Activated naive CD8-positive, alpha-beta T cell treated with anti-CD3 and anti-CD28 coated beads, Interleukin-2, amount 50 U/mL, for 24 hours (primary cell): ENCODE measurements at regions not wholly inside any gene's neighbourhood (a gene's known extent, or its start where the extent isn't known, plus 50 kb on each side); places are given as distances from the start of the nearest gene placed in this dataset.

Experiments used
- ATAC-seq: fragments of 150-1000 bp; cut with Tn5 transposase; one replicate; pipeline ENCODE4 v1.10.0; 2021
- DNase-seq: peaks from one replicate; pipeline ENCODE4 v3.0.0; 2021
- H3K27ac Mint-ChIP-seq: one replicate; pipeline ENCODE4 v1.8.0; 2021; ENCODE audit warnings: mild to moderate bottlenecking, mixed read lengths
- H3K27me3 Mint-ChIP-seq: one replicate; pipeline ENCODE4 v1.8.0; 2021; ENCODE audit warnings: mixed read lengths
- H3K36me3 Mint-ChIP-seq: one replicate; pipeline ENCODE4 v1.8.0; 2021; ENCODE audit warnings: low read depth, mixed read lengths
- H3K4me1 Mint-ChIP-seq: one replicate; pipeline ENCODE4 v1.8.0; 2021; ENCODE audit warnings: mixed read lengths
- H3K4me3 Mint-ChIP-seq: one replicate; pipeline ENCODE4 v1.8.0; 2021; ENCODE audit warnings: mild to moderate bottlenecking, moderate library complexity, mixed read lengths
- H3K9me3 Mint-ChIP-seq: one replicate; pipeline ENCODE4 v1.8.0; 2021; ENCODE audit warnings: mixed read lengths

- Mint-ChIP-seq H3K27me3 (peaks cover 5% of the 10 kb centered on the region), H3K9me3 (no peaks in the 10 kb centered on the region), H3K36me3 (no peaks in the 10 kb centered on the region), H3K4me3 (no peak overlapping the region), H3K4me1 (peaks cover 2% of the 10 kb centered on the region), H3K27ac (no peak overlapping the region)
- ATAC-seq, result no peak
- DNase-seq, result no peak
Observed at GRCh38 chr2:199602896-199603717, 145.4 kb upstream of the SATB2 start.

GRCh38 chr2:199602271-199602895 is 144.6 kb upstream of the SATB2 start:
- DNase-seq (no peak), ATAC-seq (no peak)
- peaks cover 6% of the 10 kb centered on the region for H3K27me3 Mint-ChIP-seq
- no peak overlapping the region for H3K4me3 Mint-ChIP-seq
- H3K4me1 Mint-ChIP-seq, result peaks cover 2% of the 10 kb centered on the region
- H3K27ac Mint-ChIP-seq, result no peak overlapping the region
- H3K36me3 Mint-ChIP-seq, result no peaks in the 10 kb centered on the region
- no peaks in the 10 kb centered on the region for H3K9me3 Mint-ChIP-seq

DNA sequence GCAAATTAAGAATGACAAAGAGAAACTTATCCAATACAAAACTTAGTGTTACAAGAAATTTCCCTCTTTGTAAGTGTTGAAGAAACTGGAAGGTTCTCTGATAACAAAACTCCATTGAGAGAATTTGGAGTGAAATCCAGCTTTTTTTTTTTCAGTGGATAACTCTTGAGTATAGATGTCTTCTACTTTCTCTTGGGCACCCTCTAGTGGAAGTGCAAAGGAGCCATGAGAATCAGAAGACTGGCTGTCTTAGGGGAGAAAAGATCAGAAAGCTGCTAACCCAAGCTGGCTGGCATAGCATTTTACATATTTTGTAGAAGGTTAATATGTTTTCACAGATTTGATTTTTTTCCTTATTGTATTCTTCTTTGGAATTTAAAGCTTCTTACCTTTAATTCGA is 138.8 kb upstream of the SATB2 start:
- Mint-ChIP-seq H3K4me1 (no peaks in the 10 kb centered on the region), H3K4me3 (no peak overlapping the region), H3K9me3 (no peaks in the 10 kb centered on the region)

GRCh38 chr2:199594443-199594842 is 136.7 kb upstream of the SATB2 start:
- no peaks in the 10 kb centered on the region for H3K36me3 Mint-ChIP-seq
- DNase-seq (no peak), ATAC-seq (peak; percentile 24)
- peaks cover 4% of the 10 kb centered on the region for H3K27me3 Mint-ChIP-seq
- no peaks in the 10 kb centered on the region for H3K4me1 Mint-ChIP-seq
- H3K9me3 Mint-ChIP-seq, result no peaks in the 10 kb centered on the region
- H3K4me3 Mint-ChIP-seq, result no peak overlapping the region
- no peak overlapping the region for H3K27ac Mint-ChIP-seq

More for the DNA sequence above, 138.8 kb upstream of the SATB2 start:
- ATAC-seq (no peak), DNase-seq (no peak)
- Mint-ChIP-seq H3K36me3 (no peaks in the 10 kb centered on the region), H3K27ac (no peak overlapping the region), H3K27me3 (peaks cover 4% of the 10 kb centered on the region)

DNA sequence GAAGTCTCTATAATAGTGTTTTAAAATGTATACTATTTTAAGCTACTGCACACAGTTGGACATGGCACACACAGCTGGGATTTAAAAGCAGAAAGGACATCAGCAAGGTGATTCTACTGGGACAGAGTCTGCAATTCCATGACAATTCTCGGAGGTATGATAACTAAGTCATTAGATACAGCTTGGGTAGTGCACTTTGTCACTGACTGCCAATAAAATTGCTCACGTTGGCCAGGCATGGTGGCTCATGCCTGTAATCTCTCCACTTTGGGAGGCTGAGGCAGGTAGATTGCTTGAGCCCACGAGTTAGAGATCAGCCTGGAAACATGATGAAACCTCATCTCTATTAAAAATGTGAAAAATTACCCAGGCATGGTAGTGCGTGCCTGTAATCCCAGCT is 134.1 kb upstream of the SATB2 start:
- no peaks in the 10 kb centered on the region for H3K27me3 Mint-ChIP-seq
- no peak overlapping the region for H3K27ac Mint-ChIP-seq
- H3K4me3 Mint-ChIP-seq, result no peak overlapping the region
- H3K4me1 Mint-ChIP-seq, result no peaks in the 10 kb centered on the region
- no peak for ATAC-seq
- no peaks in the 10 kb centered on the region for H3K9me3 Mint-ChIP-seq
- DNase-seq, result no peak
- no peaks in the 10 kb centered on the region for H3K36me3 Mint-ChIP-seq

DNA sequence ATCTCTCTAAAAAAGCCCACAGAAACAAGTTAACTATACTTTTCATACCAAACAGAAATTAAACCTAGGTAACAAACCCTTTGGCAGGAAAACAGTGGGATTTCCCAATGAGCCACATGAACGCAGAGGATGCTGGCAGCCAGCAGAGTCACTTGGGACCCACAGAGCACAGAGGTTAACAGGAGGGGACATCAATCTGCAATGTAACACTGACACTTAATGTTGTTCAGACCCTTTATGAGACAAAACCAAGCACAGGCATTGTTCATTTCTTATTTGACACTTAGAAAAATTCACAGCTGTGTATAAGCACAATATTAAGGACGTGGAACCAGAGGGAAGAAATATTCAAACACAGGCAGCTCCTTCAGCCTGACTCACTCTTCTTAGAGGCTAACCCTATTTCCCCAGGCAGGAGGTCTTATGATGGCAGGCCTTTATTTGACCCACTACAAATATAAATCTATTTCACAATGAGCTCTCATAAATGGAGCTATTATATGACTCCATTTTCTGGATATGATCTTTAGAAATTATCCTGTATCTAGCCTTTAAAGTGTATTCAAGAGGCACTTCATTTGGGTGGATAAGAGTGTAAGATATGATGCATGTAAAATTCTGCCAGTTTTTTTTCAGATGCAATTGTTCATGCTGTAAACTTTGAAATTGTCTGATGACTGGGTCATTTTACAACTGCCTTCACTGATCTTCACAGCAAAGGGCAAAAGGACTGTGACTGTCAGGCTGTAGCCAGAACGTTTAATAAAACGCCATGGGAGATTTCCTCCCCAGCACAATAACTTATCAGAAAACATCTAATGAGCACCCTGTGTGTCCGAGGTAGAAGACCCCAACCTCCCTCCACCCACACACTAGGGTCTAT is 132.8 kb upstream of the SATB2 start:
- no peaks in the 10 kb centered on the region for H3K9me3 Mint-ChIP-seq
- H3K4me3 Mint-ChIP-seq, result no peak overlapping the region
- no peak for ATAC-seq
- no peak overlapping the region for H3K27ac Mint-ChIP-seq
- H3K4me1 Mint-ChIP-seq, result no peaks in the 10 kb centered on the region
- DNase-seq, result no peak
- no peaks in the 10 kb centered on the region for H3K36me3 Mint-ChIP-seq
- H3K27me3 Mint-ChIP-seq, result no peaks in the 10 kb centered on the region

- Mint-ChIP-seq H3K4me3 (no peak overlapping the region), H3K27me3 (no peaks in the 10 kb centered on the region), H3K36me3 (no peaks in the 10 kb centered on the region), H3K9me3 (no peaks in the 10 kb centered on the region), H3K27ac (no peak overlapping the region), H3K4me1 (no peaks in the 10 kb centered on the region)
- ATAC-seq, result no peak
- no peak for DNase-seq
Observed at GRCh38 chr2:199589306-199589705, 131.6 kb upstream of the SATB2 start.

- Mint-ChIP-seq H3K27me3 (no peaks in the 10 kb centered on the region), H3K4me1 (no peaks in the 10 kb centered on the region), H3K4me3 (no peak overlapping the region), H3K9me3 (no peaks in the 10 kb centered on the region), H3K27ac (no peak overlapping the region), H3K36me3 (no peaks in the 10 kb centered on the region)
- DNase-seq, result no peak
- no peak for ATAC-seq
Observed at GRCh38 chr2:199588054-199588453, 130.3 kb upstream of the SATB2 start.

GRCh38 chr2:199586646-199587045 is 128.9 kb upstream of the SATB2 start:
- Mint-ChIP-seq H3K9me3 (no peaks in the 10 kb centered on the region), H3K36me3 (no peaks in the 10 kb centered on the region), H3K4me1 (no peaks in the 10 kb centered on the region), H3K4me3 (no peak overlapping the region), H3K27ac (no peak overlapping the region), H3K27me3 (peaks cover 2% of the 10 kb centered on the region)
- DNase-seq, result no peak
- ATAC-seq, result no peak

- Mint-ChIP-seq H3K27ac (no peak overlapping the region), H3K4me3 (no peak overlapping the region), H3K27me3 (peaks cover 4% of the 10 kb centered on the region), H3K4me1 (no peaks in the 10 kb centered on the region), H3K36me3 (no peaks in the 10 kb centered on the region), H3K9me3 (no peaks in the 10 kb centered on the region)
- DNase-seq (no peak), ATAC-seq (no peak)
Observed at GRCh38 chr2:199583676-199584075, 125.9 kb upstream of the SATB2 start.

GRCh38 chr2:199581935-199582360 is 124.2 kb upstream of the SATB2 start:
- no peak overlapping the region for H3K4me3 Mint-ChIP-seq
- no peaks in the 10 kb centered on the region for H3K4me1 Mint-ChIP-seq
- no peaks in the 10 kb centered on the region for H3K36me3 Mint-ChIP-seq
- H3K9me3 Mint-ChIP-seq, result no peaks in the 10 kb centered on the region
- no peak overlapping the region for H3K27ac Mint-ChIP-seq
- no peak for DNase-seq
- H3K27me3 Mint-ChIP-seq, result peaks cover 4% of the 10 kb centered on the region
- no peak for ATAC-seq

- ATAC-seq, result no peak
- Mint-ChIP-seq H3K4me3 (no peak overlapping the region), H3K9me3 (no peaks in the 10 kb centered on the region), H3K4me1 (no peaks in the 10 kb centered on the region), H3K36me3 (no peaks in the 10 kb centered on the region), H3K27me3 (peaks cover 4% of the 10 kb centered on the region), H3K27ac (no peak overlapping the region)
- DNase-seq, result no peak
Observed at GRCh38 chr2:199581408-199581807, 123.7 kb upstream of the SATB2 start.

- Mint-ChIP-seq H3K4me3 (no peak overlapping the region), H3K36me3 (no peaks in the 10 kb centered on the region), H3K4me1 (no peaks in the 10 kb centered on the region), H3K9me3 (no peaks in the 10 kb centered on the region), H3K27ac (no peak overlapping the region), H3K27me3 (peaks cover 2% of the 10 kb centered on the region)
- DNase-seq (no peak), ATAC-seq (no peak)
Observed at GRCh38 chr2:199575416-199575815, 117.7 kb upstream of the SATB2 start.

DNA sequence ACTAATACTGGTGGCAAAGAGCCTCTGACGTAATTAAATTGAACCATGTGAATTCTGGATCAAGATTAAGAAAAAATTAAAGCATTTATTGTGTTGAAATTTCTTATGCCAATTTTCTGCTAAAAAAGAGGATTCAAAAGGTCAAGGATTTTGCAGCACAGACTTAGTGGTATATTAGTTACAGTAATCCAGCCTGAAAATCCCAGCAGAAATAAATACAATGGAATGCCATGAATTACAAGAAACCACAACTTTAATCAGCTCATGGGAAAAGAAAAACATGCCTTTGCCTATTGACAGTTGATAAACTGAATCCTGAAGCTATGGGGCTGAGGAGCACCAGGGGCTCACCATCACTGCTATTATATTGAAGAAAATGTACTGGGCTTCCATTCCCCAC is 114.8 kb upstream of the SATB2 start:
- H3K36me3 Mint-ChIP-seq, result no peaks in the 10 kb centered on the region
- no peak overlapping the region for H3K27ac Mint-ChIP-seq
- H3K27me3 Mint-ChIP-seq, result peaks cover 5% of the 10 kb centered on the region
- H3K4me3 Mint-ChIP-seq, result no peak overlapping the region
- no peaks in the 10 kb centered on the region for H3K9me3 Mint-ChIP-seq
- no peaks in the 10 kb centered on the region for H3K4me1 Mint-ChIP-seq
- ATAC-seq, result no peak
- DNase-seq, result no peak

GRCh38 chr2:199570934-199571333 is 113.2 kb upstream of the SATB2 start:
- no peak for ATAC-seq
- DNase-seq, result no peak
- Mint-ChIP-seq H3K9me3 (no peaks in the 10 kb centered on the region), H3K4me3 (no peak overlapping the region), H3K36me3 (no peaks in the 10 kb centered on the region), H3K4me1 (no peaks in the 10 kb centered on the region), H3K27ac (no peak overlapping the region), H3K27me3 (peaks cover 8% of the 10 kb centered on the region)
